ENCODE measurements at regions not wholly inside any gene's neighbourhood (a gene's known extent, or its start where the extent isn't known, plus 50 kb on each side); places are given as distances from the start of the nearest gene placed in this dataset.

DNA sequence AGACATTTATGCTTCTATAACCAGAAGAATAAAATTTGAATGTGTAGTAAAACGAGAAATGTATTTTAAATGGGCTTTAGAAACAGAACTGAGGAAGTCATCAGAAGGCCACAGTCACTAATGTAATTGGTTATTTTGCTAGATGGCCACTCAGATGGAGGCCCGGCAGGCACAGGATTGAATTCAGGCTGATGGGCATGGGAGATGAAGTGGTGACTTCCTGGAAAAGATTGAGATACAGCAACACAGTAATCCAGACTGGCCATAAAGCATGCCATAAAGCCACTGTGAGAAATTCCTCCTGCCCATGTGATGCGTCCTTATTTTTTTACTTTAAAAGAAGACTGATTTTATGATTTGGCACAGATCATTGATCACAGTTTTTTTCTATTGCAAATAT, 297.7 kb downstream of the ICOS start:
- TF ChIP-seq, protein P1, sequence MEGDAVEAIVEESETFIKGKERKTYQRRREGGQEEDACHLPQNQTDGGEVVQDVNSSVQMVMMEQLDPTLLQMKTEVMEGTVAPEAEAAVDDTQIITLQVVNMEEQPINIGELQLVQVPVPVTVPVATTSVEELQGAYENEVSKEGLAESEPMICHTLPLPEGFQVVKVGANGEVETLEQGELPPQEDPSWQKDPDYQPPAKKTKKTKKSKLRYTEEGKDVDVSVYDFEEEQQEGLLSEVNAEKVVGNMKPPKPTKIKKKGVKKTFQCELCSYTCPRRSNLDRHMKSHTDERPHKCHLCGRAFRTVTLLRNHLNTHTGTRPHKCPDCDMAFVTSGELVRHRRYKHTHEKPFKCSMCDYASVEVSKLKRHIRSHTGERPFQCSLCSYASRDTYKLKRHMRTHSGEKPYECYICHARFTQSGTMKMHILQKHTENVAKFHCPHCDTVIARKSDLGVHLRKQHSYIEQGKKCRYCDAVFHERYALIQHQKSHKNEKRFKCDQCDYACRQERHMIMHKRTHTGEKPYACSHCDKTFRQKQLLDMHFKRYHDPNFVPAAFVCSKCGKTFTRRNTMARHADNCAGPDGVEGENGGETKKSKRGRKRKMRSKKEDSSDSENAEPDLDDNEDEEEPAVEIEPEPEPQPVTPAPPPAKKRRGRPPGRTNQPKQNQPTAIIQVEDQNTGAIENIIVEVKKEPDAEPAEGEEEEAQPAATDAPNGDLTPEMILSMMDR (IDR thresholded peaks at IDR 0.05): no peak
- TF ChIP-seq POLR2A (IDR thresholded peaks at IDR 0.05) (no peak), EP300 (IDR thresholded peaks at IDR 0.05; ENCODE audit: low read depth) (no peak), POLR2AphosphoS5 (IDR thresholded peaks at IDR 0.05) (no peak)
- no peak overlapping the region for H3K4me3 ChIP-seq
- DNase-seq: no peak
- H3K27me3 ChIP-seq: no peaks in the 10 kb centered on the region
- in situ Hi-C loops (cut with MboI; ENCODE audit: low pct_ligation_motif_present in 1 of 4, low pct_unique_long_range_greater_than_20kb in 1 of 4, low sequenced_read_pairs in 3 of 4) (no loop called here), intact Hi-C loops (cut with DNase I; ENCODE audit: low total_unique reads) (no loop called here)
- H3K27ac ChIP-seq: no peak overlapping the region
- H3K9me3 ChIP-seq: no peaks in the 10 kb centered on the region
- H3K36me3 ChIP-seq: no peaks in the 10 kb centered on the region
- H3K4me1 ChIP-seq: no peaks in the 10 kb centered on the region
- WGBS, 2 donors (ENCODE audit: low coverage in 1 of 2): 47 to 58% methylated on average over 3 of the region's 3 CpGs

DNA sequence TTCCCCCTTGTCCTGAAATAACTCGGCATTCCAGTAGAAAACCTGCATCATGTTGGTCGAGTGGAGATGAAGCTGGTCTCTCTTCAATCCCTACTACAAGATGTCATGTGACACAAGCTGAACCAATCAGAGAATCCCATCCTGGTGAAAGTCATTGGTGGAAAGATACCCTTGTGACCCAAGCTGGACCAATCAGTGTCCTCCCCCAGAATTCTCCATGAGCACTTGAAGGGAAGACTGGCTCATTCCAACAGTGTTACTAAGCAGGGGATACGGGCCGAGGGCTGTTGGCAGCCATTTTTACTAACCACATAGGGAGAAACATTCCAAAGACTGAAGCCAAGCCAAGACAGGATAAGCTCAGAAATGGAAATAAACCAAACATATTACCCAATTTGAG, 298.3 kb downstream of the ICOS start:
- intact Hi-C loops (cut with DNase I; ENCODE audit: low total_unique reads) (no loop called here), in situ Hi-C loops (cut with MboI; ENCODE audit: low pct_ligation_motif_present in 1 of 4, low pct_unique_long_range_greater_than_20kb in 1 of 4, low sequenced_read_pairs in 3 of 4) (no loop called here)
- Histone ChIP-seq H3K36me3 (no peaks in the 10 kb centered on the region), H3K27ac (no peak overlapping the region), H3K9me3 (no peaks in the 10 kb centered on the region), H3K4me1 (no peaks in the 10 kb centered on the region), H3K4me3 (no peak overlapping the region), H3K27me3 (no peaks in the 10 kb centered on the region)
- 80% methylated on average over 4 of the region's 4 CpGs; no CpG with 5 or more reads in 1 of the 2 donors for WGBS, 2 donors (ENCODE audit: low coverage in 1 of 2)
- no peak for DNase-seq
- TF ChIP-seq POLR2A (IDR thresholded peaks at IDR 0.05): no peak
- TF ChIP-seq, protein P1 (IDR thresholded peaks at IDR 0.05): no peak
- no peak for TF ChIP-seq POLR2AphosphoS5 (IDR thresholded peaks at IDR 0.05)
- TF ChIP-seq EP300 (IDR thresholded peaks at IDR 0.05; ENCODE audit: low read depth): no peak

DNA sequence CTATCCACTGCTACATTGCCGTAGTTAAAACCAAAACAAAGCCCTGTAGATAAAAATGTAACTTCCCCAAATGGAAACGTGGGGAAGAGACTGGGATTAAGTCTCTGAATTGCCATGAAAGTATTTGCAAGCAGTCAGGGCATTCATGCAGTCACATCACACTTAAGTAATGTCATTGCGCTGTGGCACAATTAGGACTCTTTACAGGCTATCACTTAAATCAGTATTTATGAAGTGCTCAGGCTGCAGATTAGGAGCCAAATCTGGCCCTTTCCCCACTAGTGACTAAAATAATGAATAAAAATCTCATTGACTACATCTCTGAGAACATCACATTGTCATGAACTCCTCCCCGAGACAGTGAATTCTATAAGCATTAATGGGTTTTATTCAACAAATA, 300.9 kb downstream of the ICOS start:
- H3K36me3 ChIP-seq: no peaks in the 10 kb centered on the region
- 82 to 85% methylated on average over 2 to 4 of the region's 4 CpGs for WGBS, 2 donors (ENCODE audit: low coverage in 1 of 2)
- no peaks in the 10 kb centered on the region for H3K4me1 ChIP-seq
- DNase-seq: no peak
- no peaks in the 10 kb centered on the region for H3K27me3 ChIP-seq
- in situ Hi-C loops (cut with MboI; ENCODE audit: low pct_ligation_motif_present in 1 of 4, low pct_unique_long_range_greater_than_20kb in 1 of 4, low sequenced_read_pairs in 3 of 4) (no loop called here), intact Hi-C loops (cut with DNase I; ENCODE audit: low total_unique reads) (no loop called here)
- no peak overlapping the region for H3K4me3 ChIP-seq
- no peak overlapping the region for H3K27ac ChIP-seq
- TF ChIP-seq POLR2AphosphoS5 (IDR thresholded peaks at IDR 0.05) (no peak), POLR2A (IDR thresholded peaks at IDR 0.05) (no peak), EP300 (IDR thresholded peaks at IDR 0.05; ENCODE audit: low read depth) (no peak)
- TF ChIP-seq, protein P1 (IDR thresholded peaks at IDR 0.05): no peak
- H3K9me3 ChIP-seq: no peaks in the 10 kb centered on the region

DNA sequence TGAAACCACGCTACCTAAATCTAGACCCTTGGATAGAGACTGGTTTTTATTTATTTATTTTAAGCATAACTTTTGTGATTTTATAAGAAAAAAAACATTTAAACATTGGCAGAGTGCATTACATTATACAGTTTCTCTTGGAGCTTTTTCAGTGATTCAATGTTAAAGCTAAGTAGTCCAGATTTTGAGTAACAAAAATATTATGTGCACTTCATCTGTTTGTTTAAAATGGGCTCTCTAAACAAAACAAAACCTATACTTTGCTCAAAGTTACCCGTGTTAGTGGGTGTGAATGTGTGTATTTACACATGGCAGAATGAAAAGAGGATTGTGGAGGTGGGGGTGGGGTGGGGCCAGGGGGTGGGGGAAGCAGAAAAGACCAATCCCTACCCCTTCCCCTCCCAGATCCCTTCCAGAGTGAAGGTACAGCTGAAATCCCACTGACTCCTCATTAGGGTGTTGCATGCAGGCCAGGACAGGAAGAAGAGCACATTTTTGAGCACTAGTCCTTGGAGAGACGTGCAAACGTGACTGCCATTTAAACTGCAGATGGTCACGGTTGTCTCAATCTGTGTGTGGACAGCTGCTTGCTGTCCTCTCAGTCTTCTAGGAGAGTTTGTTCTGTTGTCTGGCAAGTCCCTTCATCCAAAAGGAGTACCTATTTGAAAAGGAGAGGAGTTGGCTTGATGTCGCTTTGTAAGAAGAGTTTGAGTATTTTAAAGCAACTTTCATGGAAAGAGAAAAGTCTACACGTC, 303.0 kb downstream of the ICOS start:
- Histone ChIP-seq H3K27me3 (no peaks in the 10 kb centered on the region), H3K27ac (no peak overlapping the region), H3K4me3 (no peak overlapping the region), H3K36me3 (no peaks in the 10 kb centered on the region), H3K9me3 (no peaks in the 10 kb centered on the region), H3K4me1 (no peaks in the 10 kb centered on the region)
- intact Hi-C loops (cut with DNase I; ENCODE audit: low total_unique reads): no loop called here
- TF ChIP-seq POLR2A (IDR thresholded peaks at IDR 0.05) (no peak), EP300 (IDR thresholded peaks at IDR 0.05; ENCODE audit: low read depth) (no peak), POLR2AphosphoS5 (IDR thresholded peaks at IDR 0.05) (no peak)
- TF ChIP-seq, protein P1 (IDR thresholded peaks at IDR 0.05): no peak
- no peak for DNase-seq
- in situ Hi-C loops (cut with MboI; ENCODE audit: low pct_ligation_motif_present in 1 of 4, low pct_unique_long_range_greater_than_20kb in 1 of 4, low sequenced_read_pairs in 3 of 4): no loop called here
- 60 to 62% methylated on average over 6 to 7 of the region's 7 CpGs for WGBS, 2 donors (ENCODE audit: low coverage in 1 of 2)
